Subcutaneous abdominal adipose tissue (tissue), 5 donors: ENCODE measurements at regions not wholly inside any gene's neighbourhood (a gene's known extent, or its start where the extent isn't known, plus 50 kb on each side); places are given as distances from the start of the nearest gene placed in this dataset.
A peak's percentile ranks its signal among the peaks of the same experiment; 100 is the strongest.

Source experiments
- H3K27ac ChIP-seq: one replicate; pipeline ENCODE4 v1.7.0; 2013; ENCODE audit warnings: low read depth, mild to moderate bottlenecking, inconsistent platforms, low read length, moderate library complexity
- H3K27me3 ChIP-seq, 5 donors: one replicate each; pipeline ENCODE4 v1.7.0; 2013; ENCODE audit warnings: low read length in 5 of 5, inconsistent platforms in 1 of 5; ENCODE audit not compliant: control insufficient read depth in 5 of 5, insufficient read depth in 4 of 5
- H3K36me3 ChIP-seq, 5 donors: one replicate each; pipeline ENCODE4 v1.7.0; 2013; ENCODE audit warnings: low read length in 5 of 5; ENCODE audit not compliant: control insufficient read depth in 5 of 5, insufficient read depth in 5 of 5
- H3K4me1 ChIP-seq, 5 donors: one replicate each; pipeline ENCODE4 v1.7.0; 2013; ENCODE audit warnings: low read length in 5 of 5, mild to moderate bottlenecking in 3 of 5, moderate library complexity in 1 of 5; ENCODE audit not compliant: control insufficient read depth in 5 of 5, insufficient read depth in 5 of 5
- H3K4me3 ChIP-seq, 5 donors: one replicate each; pipeline ENCODE4 v1.7.0; 2013; ENCODE audit warnings: low read length in 5 of 5, low read depth in 1 of 5
- H3K9ac ChIP-seq, 5 donors: one replicate each; pipeline ENCODE4 v1.7.0; 2013; ENCODE audit warnings: low read length in 5 of 5, mild to moderate bottlenecking in 4 of 5, moderate library complexity in 3 of 5
- H3K9me3 ChIP-seq, 5 donors: one replicate each; pipeline ENCODE4 v1.7.0; 2013; ENCODE audit warnings: low read length in 5 of 5; ENCODE audit not compliant: control insufficient read depth in 5 of 5
- donor health status: healthy.
- donor health status: healthy.
- donor health status: healthy.
- donor health status: healthy.
- donor health status: healthy.

DNA sequence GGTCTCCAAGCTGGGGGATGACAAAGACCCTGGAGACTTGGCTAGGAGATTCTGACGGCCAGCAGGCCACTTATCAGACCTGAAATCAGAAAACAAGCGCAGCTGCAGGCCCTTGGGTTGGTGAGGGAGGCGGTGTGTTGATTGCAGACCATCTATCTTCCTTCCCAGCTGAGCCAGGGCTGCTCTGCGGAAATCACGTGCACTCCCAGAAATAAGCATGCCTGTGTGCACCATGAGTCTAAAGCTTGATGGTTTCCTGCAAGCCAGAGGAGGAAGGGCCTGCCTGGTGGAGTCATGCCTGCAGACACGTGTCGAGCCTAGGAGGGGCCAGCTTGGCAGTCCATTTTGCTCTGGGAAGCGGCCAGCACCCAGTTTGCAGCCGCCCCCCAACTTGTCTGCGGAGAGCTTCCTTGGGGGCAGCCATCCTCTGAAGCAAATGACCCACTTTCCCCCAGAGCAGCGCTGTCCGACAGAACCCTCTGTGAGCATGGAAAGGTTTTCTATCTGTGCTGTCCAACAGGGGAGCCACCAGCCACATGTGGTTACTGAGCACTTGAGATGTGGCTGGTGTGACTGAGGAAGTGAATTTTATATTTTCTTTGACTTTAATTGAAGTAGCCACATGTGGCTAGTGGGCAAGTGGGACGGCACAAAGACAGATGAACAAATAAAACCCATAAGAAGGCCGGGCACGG is 175.7 kb upstream of the BCOR start:
- Histone ChIP-seq H3K27me3 (peaks cover 0 to 7% (median 3%) of the 10 kb centered on the region in 5 donors), H3K4me1 (peaks cover 0 to 5% (median 0%) of the 10 kb centered on the region in 5 donors), H3K36me3 (no peaks in the 10 kb centered on the region), H3K9me3 (peaks cover 3 to 32% (median 13%) of the 10 kb centered on the region in 5 donors), H3K9ac (no peak overlapping the region), H3K4me3 (no peak overlapping the region), H3K27ac (no peak overlapping the region)

DNA sequence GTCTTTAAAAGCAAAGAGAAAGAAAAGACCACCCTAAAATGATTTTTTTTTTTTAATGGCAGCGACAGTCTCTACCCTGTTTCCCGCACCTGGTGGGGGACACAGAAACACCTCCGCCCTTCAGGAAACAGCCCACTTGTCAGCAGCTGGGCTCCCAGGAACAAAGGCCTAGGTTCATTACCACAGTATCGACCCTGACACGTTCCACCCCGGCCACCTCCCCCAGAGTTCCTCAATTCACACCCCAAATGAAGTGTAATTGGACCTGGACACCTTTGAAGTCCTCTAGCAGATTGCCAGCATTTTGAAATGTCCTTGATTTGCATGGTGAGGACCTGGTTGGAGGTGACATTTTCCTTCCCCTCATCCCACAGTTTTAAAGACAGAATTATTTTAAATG is 175.0 kb upstream of the BCOR start:
- Histone ChIP-seq H3K27ac (no peak overlapping the region), H3K9me3 (peaks cover 3 to 32% (median 13%) of the 10 kb centered on the region in 5 donors), H3K36me3 (no peaks in the 10 kb centered on the region), H3K27me3 (peaks cover 0 to 9% (median 3%) of the 10 kb centered on the region in 5 donors), H3K9ac (no peak overlapping the region), H3K4me1 (peaks cover 0 to 8% (median 0%) of the 10 kb centered on the region in 5 donors), H3K4me3 (no peak overlapping the region)

DNA sequence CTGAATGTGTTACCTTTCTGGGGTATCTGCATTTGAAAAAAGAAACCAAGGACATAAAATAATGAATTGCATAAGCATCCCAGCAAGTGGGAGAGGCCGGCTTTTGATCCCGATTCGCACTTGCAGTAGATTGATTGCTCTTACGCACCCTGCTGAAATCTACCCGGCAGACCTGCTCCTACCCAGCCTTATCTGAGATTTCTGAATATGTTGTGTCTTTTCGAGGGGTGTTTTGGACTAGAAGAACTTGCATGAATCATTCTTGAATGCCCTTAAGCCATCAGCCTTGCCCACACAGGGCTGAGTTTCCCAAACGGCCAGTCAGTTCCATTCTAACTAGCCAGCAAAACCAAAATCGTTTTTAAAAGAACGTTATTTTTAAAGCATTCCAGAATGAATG is 174.4 kb upstream of the BCOR start:
- H3K36me3 ChIP-seq: no peaks in the 10 kb centered on the region
- H3K9ac ChIP-seq: no peak overlapping the region
- H3K4me1 ChIP-seq: peaks cover 2 to 14% (median 5%) of the 10 kb centered on the region in 5 donors
- peaks cover 0 to 10% (median 8%) of the 10 kb centered on the region in 5 donors for H3K27me3 ChIP-seq
- H3K27ac ChIP-seq: no peak overlapping the region
- peaks cover 3 to 30% (median 13%) of the 10 kb centered on the region in 5 donors for H3K9me3 ChIP-seq
- no peak overlapping the region for H3K4me3 ChIP-seq

DNA sequence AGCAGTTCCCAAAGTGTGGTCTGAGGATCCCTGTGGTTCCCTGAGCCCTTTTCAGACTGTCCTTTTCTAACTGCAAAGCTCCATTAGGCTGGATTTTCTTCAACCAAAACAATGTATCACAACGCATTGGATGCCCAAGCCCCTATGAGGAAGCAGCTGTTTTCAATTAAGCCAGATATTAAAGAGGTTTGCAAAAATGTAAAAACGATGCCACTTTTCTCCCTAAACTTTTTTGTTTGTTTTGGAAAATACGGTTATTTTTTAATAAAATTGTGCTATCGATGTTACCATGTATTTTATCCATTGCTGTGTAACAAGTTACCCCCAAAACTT is 170.4 kb upstream of the BCOR start:
- Histone ChIP-seq H3K9me3 (peaks cover 0 to 9% (median 0%) of the 10 kb centered on the region in 5 donors), H3K27ac (no peak overlapping the region), H3K4me1 (peaks cover 2 to 27% (median 13%) of the 10 kb centered on the region in 5 donors), H3K9ac (no peak overlapping the region), H3K27me3 (peaks cover 0 to 24% (median 8%) of the 10 kb centered on the region in 5 donors), H3K36me3 (no peaks in the 10 kb centered on the region), H3K4me3 (no peak overlapping the region)

DNA sequence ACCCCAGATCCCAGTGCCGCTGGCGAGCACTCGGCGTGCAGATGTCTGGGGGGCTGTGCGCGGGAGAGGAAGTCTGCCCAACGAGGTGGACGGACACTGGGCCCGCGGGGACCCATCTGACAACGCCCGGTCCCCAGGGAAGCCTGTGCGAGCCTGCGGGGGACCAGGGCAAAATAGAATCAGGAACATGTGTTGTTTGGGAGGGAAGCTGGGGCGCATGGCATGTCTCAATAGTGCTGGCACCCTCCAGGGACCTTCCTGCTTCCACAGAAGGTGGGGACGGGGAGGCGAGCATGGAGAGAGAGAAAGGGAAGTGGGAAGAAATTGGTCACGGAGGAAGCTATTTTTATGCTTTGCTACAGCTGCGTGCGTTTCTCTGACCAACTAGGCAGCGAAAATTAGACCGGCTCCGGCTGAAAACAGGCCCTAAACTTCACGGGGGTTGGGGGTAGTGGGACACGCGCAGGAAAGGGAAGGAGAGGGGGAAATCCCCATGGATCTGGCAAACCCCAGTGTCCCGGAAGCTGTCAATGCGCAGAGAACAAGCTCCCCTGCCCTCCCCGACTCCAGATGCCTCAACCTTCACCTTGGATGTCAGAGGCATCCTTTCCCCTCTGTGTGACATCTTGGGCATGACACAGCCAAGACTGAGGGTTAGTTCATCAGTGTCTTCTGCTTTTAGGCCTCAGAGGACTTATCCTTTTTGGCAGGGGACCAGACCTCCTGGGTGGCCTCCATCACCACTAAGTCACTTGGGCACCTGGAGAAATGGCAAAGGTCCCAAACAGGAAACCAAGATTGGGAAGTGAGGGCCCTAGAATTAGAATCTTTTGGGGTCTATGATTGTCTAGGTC is 169.8 kb upstream of the BCOR start:
- Histone ChIP-seq H3K27ac (no peak overlapping the region), H3K9ac (peak overlapping the region in 2 of 5 donors; percentile 35 to 43)

DNA sequence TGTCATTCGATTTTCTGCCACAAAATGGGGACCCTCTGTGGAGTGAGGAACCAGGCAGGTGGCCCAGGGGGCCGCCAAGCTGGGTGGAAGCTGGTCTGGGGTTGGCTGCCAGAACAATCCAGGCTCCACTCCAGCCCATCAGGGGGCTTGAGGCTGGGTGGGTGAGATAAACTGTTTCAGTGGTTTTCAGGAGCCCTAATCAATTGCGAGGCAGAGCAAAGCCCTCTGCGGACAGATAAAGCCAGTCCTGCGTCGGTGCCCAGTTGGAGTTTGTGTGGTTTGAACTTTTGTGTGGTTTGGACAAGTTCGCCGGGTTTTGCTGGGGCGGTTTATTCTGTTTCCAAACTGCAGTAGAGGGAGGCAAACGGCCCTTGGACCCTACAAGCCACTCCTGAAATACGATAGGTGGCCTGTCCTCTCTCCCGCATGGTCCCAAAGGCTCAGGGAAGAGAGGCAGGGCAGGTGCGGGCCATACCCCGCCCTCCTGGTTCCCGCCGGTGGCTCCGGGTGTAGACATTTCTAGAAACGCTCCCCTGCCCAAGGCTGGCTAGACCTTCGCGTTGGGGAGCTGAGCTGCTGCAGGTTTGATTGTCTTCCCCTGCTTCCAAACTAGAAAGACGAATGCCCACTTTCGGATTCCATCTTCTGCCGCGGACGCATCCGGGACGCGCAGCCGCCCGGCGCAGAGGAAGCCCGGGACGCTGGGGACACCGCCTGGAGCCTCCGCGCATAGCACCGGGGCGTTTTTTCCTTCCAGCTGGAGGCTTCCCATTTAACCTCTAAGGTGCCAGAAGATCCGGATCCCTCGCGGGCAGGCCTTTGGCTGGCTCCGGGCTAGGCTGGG is 169.0 kb upstream of the BCOR start:
- Histone ChIP-seq H3K9ac (peak overlapping the region in 2 of 5 donors; percentile 22 to 43), H3K4me3 (peak overlapping the region; percentile 19 to 67 (median 61)), H3K36me3 (no peaks in the 10 kb centered on the region), H3K27ac (no peak overlapping the region), H3K4me1 (peaks cover 2 to 36% (median 17%) of the 10 kb centered on the region in 5 donors), H3K9me3 (peaks cover 0 to 10% (median 0%) of the 10 kb centered on the region in 5 donors), H3K27me3 (peaks cover 0 to 34% (median 10%) of the 10 kb centered on the region in 5 donors)

More for the DNA sequence above, 169.8 kb upstream of the BCOR start:
- Histone ChIP-seq H3K4me1 (peaks cover 2 to 29% (median 17%) of the 10 kb centered on the region in 5 donors), H3K9me3 (peaks cover 0 to 9% (median 0%) of the 10 kb centered on the region in 5 donors), H3K27me3 (peaks cover 0 to 30% (median 8%) of the 10 kb centered on the region in 5 donors), H3K4me3 (peak overlapping the region; percentile 13 to 67 (median 61)), H3K36me3 (no peaks in the 10 kb centered on the region)

DNA sequence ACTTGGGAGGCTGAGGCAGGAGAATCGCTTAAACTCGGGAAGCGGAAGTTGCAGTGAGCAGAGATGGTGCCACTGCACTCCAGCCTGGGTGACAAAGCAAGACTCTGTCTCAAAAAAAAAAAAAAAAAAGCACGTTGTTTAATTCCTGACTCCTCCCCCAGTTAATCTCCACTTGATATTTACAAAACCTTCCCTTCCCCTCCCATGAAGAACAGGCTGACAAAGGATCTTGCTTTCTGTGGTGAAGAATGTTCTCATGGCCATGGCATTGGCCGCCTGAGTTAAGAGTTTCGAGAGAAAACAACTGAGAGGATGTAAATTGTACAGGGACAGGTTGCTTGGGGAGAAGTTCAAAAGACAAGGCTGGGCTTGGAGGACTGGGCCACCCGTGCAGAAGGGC is 168.2 kb upstream of the BCOR start:
- H3K4me1 ChIP-seq: peaks cover 2 to 36% (median 17%) of the 10 kb centered on the region in 5 donors
- no peaks in the 10 kb centered on the region for H3K36me3 ChIP-seq
- no peak overlapping the region for H3K9ac ChIP-seq
- H3K27me3 ChIP-seq: peaks cover 0 to 34% (median 10%) of the 10 kb centered on the region in 5 donors
- no peak overlapping the region for H3K4me3 ChIP-seq
- peaks cover 0 to 7% (median 0%) of the 10 kb centered on the region in 5 donors for H3K9me3 ChIP-seq
- H3K27ac ChIP-seq: no peak overlapping the region

DNA sequence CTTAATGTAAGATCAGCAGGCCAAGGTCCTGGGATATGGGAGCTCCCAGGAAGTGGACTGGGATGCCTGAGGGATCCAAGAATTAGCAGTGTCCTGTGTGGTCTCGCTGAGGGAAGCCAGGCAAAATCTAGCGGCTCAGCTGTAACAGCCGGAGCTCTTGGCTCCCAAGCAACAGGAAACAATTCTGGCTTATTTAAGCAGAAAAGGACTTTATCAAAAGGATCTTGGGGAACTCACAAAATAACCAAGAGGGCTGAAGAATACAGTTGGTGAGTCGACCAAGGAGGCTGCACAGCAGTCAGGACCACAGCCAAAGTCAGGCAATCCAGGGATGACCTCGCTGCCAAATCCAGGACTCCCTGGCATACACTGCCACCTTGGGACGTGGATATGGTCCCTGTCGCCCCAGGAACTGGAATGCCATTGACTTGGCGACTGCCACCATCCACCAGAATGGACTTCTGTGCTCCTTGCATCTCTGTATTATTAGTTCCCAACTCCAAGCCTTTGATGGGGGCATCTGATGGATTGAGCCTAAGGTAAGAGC is 165.3 kb upstream of the BCOR start:
- no peak overlapping the region for H3K4me3 ChIP-seq
- peaks cover 0 to 27% (median 15%) of the 10 kb centered on the region in 5 donors for H3K27me3 ChIP-seq
- no peaks in the 10 kb centered on the region for H3K36me3 ChIP-seq
- no peak overlapping the region for H3K9ac ChIP-seq
- H3K9me3 ChIP-seq: peaks cover 0 to 4% (median 0%) of the 10 kb centered on the region in 5 donors
- H3K4me1 ChIP-seq: peaks cover 2 to 36% (median 17%) of the 10 kb centered on the region in 5 donors
- H3K27ac ChIP-seq: no peak overlapping the region
